ENCODE measurements at regions not wholly inside any gene's neighbourhood (a gene's known extent, or its start where the extent isn't known, plus 50 kb on each side); places are given as distances from the start of the nearest gene placed in this dataset.

- intact Hi-C loops (cut with micrococcal nuclease; ENCODE audit: unreplicated experiment) (no loop called here), in situ Hi-C loops (cut with HindIII; ENCODE audit: low pct_unique_long_range_greater_than_20kb, low sequenced_read_pairs) (no loop called here)
- ChIA-PET POLR2A (no interaction called here), CTCF (no interaction called here)
- peaks cover 3% of the 10 kb centered on the region; the same call in 1 of the 2 replicates for H3K36me3 ChIP-seq (ENCODE audit: control insufficient read depth, insufficient read depth, low read length)
- peaks cover 81% of the 10 kb centered on the region for H3K4me1 ChIP-seq (ENCODE audit: control insufficient read depth, insufficient read depth, low read length)
- H3K27me3 ChIP-seq (ENCODE audit: control insufficient read depth, insufficient read depth, low read length): no peaks in the 10 kb centered on the region
- no peak overlapping the region for H3K27ac ChIP-seq (ENCODE audit: low read length)
- H3K9me3 ChIP-seq (ENCODE audit: control insufficient read depth, insufficient read depth, low read depth, low read length): no peaks in the 10 kb centered on the region
- no TSS peak for BruUV-seq (replicated peaks)
- no peak for TF ChIP-seq REST (IDR thresholded peaks at IDR 0.05; ENCODE audit: insufficient read depth in 1 of 2, low read depth in 2 of 2, low read length in 1 of 2)
- TF ChIP-seq SIN3A (IDR thresholded peaks at IDR 0.05; ENCODE audit: borderline replicate concordance, insufficient read depth, low read depth, low read length): no peak
- TF ChIP-seq, protein P1, sequence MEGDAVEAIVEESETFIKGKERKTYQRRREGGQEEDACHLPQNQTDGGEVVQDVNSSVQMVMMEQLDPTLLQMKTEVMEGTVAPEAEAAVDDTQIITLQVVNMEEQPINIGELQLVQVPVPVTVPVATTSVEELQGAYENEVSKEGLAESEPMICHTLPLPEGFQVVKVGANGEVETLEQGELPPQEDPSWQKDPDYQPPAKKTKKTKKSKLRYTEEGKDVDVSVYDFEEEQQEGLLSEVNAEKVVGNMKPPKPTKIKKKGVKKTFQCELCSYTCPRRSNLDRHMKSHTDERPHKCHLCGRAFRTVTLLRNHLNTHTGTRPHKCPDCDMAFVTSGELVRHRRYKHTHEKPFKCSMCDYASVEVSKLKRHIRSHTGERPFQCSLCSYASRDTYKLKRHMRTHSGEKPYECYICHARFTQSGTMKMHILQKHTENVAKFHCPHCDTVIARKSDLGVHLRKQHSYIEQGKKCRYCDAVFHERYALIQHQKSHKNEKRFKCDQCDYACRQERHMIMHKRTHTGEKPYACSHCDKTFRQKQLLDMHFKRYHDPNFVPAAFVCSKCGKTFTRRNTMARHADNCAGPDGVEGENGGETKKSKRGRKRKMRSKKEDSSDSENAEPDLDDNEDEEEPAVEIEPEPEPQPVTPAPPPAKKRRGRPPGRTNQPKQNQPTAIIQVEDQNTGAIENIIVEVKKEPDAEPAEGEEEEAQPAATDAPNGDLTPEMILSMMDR (IDR thresholded peaks at IDR 0.05): no peak
- TF ChIP-seq POLR2AphosphoS5 (IDR thresholded peaks at IDR 0.05; ENCODE audit: low read depth, low read length): no peak
- ATAC-seq (no peak), DNase-seq (ENCODE audit: low read depth, low spot score) (no peak)
- no peak overlapping the region for H3K4me3 ChIP-seq (ENCODE audit: low read depth in 2 of 2, low read length in 2 of 2)
Measured at GRCh38 chr22:46096051-46096450, 54.3 kb upstream of the PPARA start.

DNA sequence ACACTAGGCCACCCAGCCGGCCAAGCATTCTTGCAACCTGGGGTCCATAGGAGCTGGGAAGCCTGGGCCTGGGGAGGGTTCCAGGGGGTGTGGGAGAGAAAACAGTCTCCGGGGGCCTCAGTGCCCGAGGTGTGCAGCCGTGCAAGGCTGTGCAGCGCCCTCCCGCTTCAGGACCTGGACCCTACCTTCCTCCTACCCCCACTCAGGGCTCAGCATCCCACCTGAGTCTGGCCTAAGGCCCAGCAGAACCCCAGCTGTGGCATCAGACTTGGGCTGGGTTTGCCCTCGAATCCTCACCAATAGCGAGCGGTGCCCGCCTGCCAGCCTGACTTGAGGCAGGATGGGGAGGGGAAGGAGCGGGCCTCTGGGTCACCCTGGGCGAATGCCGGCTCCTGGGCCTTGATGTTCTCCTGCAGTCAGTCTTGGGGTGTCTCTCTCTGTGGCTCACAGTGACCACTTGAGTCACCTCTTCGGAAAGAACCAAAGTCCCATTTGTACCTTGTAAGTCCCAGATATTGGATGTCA is 53.6 kb upstream of the PPARA start:
- ATAC-seq (no peak), DNase-seq (ENCODE audit: low read depth, low spot score) (no peak)
- peaks cover 80% of the 10 kb centered on the region for H3K4me1 ChIP-seq (ENCODE audit: control insufficient read depth, insufficient read depth, low read length)
- intact Hi-C loops (cut with micrococcal nuclease; ENCODE audit: unreplicated experiment) (no loop called here), in situ Hi-C loops (cut with HindIII; ENCODE audit: low pct_unique_long_range_greater_than_20kb, low sequenced_read_pairs) (no loop called here)
- no TSS peak for BruUV-seq (replicated peaks)
- TF ChIP-seq REST (IDR thresholded peaks at IDR 0.05; ENCODE audit: insufficient read depth in 1 of 2, low read depth in 2 of 2, low read length in 1 of 2) (no peak), SIN3A (IDR thresholded peaks at IDR 0.05; ENCODE audit: borderline replicate concordance, insufficient read depth, low read depth, low read length) (no peak)
- no peak overlapping the region for H3K4me3 ChIP-seq (ENCODE audit: low read depth in 2 of 2, low read length in 2 of 2)
- no peaks in the 10 kb centered on the region for H3K27me3 ChIP-seq (ENCODE audit: control insufficient read depth, insufficient read depth, low read length)
- H3K9me3 ChIP-seq (ENCODE audit: control insufficient read depth, insufficient read depth, low read depth, low read length): no peaks in the 10 kb centered on the region
- ChIA-PET CTCF (no interaction called here), POLR2A (interaction anchor here (0.7 kb wide), 1 partner anchor 91 kb away, joined by 5 read pairs; no protein-coding TSS in a partner anchor)
- H3K27ac ChIP-seq (ENCODE audit: low read length): peak overlapping the region; percentile 59
- H3K36me3 ChIP-seq (ENCODE audit: control insufficient read depth, insufficient read depth, low read length): peaks cover 5% of the 10 kb centered on the region; the same call in 1 of the 2 replicates

Measured in Panc1 (cell line).